Ureter (tissue), 1 donor: ENCODE measurements at regions not wholly inside any gene's neighbourhood (a gene's known extent, or its start where the extent isn't known, plus 50 kb on each side); places are given as distances from the start of the nearest gene placed in this dataset.

ENCODE experiments used
- DNase-seq: peaks from one replicate; pipeline ENCODE4 v3.0.0-alpha.2; 2020; ENCODE audit warnings: low spot score
- donor health status: DM: yes; HTN: yes; CAD: no.

GRCh38 chr3:17946619-17947018, 204.2 kb upstream of the TBC1D5 start:
- DNase-seq, result no peak

GRCh38 chr3:17945799-17946399, 203.5 kb upstream of the TBC1D5 start:
- no peak for DNase-seq

GRCh38 chr3:17945018-17945798, 202.8 kb upstream of the TBC1D5 start:
- DNase-seq, result no peak

DNA sequence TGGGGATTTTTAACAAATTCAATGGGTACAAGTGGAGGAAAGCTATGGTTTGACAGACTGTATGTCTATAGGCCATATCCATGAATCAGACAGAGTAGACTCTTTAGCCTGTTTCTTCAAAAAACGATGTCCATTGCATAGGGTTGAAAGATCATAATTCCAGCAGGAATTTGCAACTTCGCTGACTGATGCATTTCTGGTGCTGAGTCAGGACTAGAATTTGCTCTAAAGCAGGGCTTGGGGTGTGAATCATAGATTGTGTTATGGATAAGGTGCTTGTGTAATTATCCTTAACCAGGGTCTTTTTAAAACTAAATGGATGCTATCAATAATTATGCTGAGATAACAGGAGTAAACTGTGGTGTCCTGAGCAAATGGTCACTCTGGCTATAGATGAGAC, 200.4 kb upstream of the TBC1D5 start:
- no peak for DNase-seq

DNA sequence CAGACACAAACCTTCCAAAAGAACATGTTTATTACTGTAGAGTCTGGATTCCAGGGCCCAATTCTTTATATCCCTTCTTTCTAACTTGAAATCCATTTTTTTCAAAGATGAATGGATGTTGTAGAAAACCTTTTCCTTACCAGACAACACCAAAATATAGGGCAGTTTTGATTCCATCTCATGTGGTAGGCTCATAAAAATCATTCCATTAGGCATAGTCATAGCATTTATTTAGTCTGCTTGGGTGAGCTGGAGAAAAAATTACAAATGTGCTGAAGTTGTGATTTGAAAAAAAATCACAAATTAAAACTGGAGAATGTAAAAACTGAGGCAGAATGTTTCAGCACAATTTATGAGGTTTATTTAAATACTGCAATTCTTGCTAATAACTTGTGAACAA, 199.3 kb upstream of the TBC1D5 start:
- DNase-seq, result no peak

GRCh38 chr3:17941152-17941551, 198.7 kb upstream of the TBC1D5 start:
- no peak for DNase-seq

DNA sequence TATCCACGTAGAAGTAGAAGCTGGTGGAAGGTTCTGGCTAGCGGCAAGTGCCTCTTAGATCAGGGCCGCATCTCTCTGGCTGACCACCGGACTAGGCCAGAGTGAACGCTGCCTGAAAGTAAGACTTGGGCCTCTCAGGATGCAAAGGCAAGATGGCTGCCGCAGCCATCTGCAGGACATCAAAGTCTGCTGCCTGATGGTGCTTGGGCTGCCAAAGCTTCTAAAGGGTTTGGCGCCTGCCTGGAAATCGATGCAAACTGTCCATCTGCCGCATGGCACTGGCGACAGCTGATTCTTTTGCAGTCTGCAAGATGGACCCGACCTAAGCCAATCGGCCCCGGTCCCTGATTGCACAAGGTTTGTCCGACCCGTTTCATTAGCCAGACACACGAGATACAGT, 196.7 kb upstream of the TBC1D5 start:
- no peak for DNase-seq

DNA sequence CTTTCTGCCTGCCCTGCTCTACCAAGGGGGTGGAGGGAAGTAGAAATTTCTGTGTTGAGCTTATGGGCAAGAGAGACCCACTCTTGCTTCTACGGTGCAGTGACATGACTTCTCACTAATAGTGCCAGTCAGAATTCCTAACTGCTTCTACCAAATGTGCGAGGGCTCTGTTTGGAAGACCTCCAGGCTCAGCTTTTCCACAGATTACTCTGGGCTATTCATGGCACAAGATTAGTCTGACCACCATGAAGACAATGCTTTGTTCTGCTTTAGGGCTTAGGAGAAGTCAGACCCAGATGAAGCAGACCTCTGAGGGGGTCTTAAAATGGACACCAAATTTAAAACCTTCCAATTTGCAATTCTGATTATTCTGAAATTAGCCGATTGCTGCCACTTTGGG, 195.9 kb upstream of the TBC1D5 start:
- no peak for DNase-seq

- DNase-seq, result no peak
Measured at GRCh38 chr3:17936736-17937480, 194.5 kb upstream of the TBC1D5 start.

DNA sequence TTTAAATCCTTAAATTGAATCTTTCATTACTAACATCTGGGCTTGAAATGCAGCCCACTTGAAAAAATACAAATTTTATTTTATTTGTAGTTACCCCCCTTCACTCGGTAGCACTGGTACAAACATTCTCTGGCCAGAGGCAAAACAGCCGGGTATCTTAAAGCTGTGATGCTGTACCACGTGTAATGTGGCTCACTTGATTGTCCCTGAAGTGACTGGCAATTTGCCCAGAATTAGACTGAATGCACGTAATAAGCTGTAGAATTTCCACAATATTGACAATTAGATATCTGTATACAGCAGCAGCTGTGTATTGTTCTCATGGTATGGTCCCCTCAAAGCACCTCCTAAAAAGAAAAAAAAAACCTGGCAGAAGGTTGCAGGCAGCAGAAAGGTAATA, 192.8 kb upstream of the TBC1D5 start:
- DNase-seq, result no peak

GRCh38 chr3:17932136-17932771, 189.8 kb upstream of the TBC1D5 start:
- no peak for DNase-seq

DNA sequence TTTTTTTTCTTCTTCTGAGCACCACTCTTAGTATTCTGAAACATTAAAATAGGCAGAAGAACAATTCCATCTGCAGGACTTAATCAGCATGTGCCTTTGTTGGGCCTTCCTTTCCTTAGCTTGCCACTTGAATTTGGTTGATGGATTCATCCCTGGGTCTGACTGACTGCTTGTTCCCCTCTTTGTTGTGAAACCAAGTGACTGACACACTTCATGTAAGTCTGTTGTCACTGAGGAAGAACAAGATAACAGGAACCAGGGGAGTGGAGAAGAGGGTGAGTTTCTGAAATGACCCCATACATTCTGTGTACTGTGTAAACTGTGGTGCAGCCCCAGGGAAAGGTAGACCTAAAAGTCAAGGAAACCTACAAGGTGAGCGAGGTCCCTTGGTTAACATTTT, 188.7 kb upstream of the TBC1D5 start:
- no peak for DNase-seq

- DNase-seq, result no peak
Measured at GRCh38 chr3:17928502-17929145, 186.2 kb upstream of the TBC1D5 start.

DNA sequence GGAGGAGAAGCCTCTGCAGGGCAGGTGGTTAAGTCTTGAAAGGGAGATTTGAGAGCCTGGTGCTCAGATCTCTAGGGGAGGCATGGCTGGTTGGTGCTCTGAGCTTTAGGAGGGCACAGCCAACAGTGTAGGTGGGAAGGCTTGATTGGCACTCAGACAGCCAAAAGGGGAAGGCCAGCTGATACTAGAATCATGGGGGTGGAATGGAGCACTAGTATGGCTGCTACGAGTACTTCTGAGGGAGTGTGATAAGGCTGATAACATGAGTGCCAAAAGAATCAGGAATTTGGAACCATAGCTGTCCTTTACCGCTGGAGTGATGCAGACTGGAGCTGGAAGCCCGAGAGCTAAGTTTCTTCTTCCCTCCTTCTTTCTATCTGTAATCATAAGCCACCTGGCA, 184.6 kb upstream of the TBC1D5 start:
- no peak for DNase-seq

- no peak for DNase-seq
Measured at GRCh38 chr3:17915341-17915740, 172.9 kb upstream of the TBC1D5 start.

- DNase-seq, result no peak
Measured at GRCh38 chr3:17913359-17913758, 170.9 kb upstream of the TBC1D5 start.

DNA sequence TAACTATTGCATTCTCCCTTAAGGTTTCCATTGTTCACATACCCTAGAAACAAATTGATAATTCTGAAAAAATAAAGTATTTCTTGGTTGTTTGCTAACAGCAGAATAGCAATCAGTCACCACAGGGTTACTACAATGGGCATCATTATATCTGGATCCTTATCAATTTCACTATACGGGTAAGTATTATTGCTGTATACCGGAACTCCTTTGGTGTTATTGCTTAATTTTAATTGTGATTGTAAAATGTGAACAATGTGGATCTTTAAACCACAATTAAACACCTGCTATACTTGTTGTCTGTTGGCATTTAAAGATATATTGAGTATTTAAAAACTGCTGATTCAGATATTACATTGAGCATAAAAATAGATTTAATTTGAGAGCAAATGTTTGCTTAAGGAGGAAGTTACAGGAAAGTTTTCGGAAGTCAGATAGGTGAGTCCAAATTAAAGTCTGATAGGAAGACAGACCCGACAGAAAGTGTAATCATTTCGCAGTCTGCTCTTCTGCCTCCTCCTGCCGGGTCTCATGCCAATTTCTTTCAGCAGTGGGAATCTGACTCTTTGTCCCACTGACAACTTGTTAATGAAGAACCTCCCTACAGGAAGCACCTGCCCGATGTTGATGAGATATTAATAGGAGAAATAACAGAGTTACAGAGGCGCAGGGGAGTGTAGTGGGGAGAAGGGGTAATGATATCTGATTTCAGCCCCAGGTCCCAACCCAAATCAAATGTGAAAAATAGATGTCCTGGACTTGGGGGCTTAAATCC, 169.7 kb upstream of the TBC1D5 start:
- DNase-seq, result no peak

GRCh38 chr3:17910922-17911321, 168.5 kb upstream of the TBC1D5 start:
- DNase-seq, result no peak

- DNase-seq, result no peak
Measured at GRCh38 chr3:17909714-17910113, 167.3 kb upstream of the TBC1D5 start.

GRCh38 chr3:17908399-17909191, 166.2 kb upstream of the TBC1D5 start:
- DNase-seq, result no peak
